GM12801 (cell line): ENCODE measurements at regions not wholly inside any gene's neighbourhood (a gene's known extent, or its start where the extent isn't known, plus 50 kb on each side); places are given as distances from the start of the nearest gene placed in this dataset.

Experiments used
- TF ChIP-seq, protein P1 (sequence below): IDR thresholded peaks from one replicate; pipeline ENCODE4 v1.5.1; 2011; ENCODE audit warnings: control low read depth; ENCODE audit not compliant: insufficient read length; ENCODE audit errors: extremely low read depth

DNA sequence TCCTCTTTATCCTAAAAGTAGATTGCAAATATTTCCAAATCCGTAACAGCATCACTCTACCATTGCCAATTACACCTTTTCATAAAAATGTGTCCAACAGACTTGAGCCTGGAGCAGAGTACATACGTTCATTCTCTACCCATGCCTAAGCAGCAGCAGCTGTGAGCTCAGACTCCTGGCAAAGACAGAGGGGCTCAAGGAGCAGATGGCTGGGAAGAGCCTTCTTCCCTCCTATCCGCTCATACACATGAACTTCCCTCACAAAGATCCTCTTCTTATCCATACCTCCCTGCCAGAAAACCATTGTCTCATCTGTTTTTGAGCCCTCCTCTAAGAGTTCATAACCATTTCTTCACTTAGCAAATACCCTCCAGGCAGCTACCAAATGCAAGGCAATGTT is 164.3 kb upstream of the ARL4C start:
- TF ChIP-seq, protein P1, sequence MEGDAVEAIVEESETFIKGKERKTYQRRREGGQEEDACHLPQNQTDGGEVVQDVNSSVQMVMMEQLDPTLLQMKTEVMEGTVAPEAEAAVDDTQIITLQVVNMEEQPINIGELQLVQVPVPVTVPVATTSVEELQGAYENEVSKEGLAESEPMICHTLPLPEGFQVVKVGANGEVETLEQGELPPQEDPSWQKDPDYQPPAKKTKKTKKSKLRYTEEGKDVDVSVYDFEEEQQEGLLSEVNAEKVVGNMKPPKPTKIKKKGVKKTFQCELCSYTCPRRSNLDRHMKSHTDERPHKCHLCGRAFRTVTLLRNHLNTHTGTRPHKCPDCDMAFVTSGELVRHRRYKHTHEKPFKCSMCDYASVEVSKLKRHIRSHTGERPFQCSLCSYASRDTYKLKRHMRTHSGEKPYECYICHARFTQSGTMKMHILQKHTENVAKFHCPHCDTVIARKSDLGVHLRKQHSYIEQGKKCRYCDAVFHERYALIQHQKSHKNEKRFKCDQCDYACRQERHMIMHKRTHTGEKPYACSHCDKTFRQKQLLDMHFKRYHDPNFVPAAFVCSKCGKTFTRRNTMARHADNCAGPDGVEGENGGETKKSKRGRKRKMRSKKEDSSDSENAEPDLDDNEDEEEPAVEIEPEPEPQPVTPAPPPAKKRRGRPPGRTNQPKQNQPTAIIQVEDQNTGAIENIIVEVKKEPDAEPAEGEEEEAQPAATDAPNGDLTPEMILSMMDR: no peak

DNA sequence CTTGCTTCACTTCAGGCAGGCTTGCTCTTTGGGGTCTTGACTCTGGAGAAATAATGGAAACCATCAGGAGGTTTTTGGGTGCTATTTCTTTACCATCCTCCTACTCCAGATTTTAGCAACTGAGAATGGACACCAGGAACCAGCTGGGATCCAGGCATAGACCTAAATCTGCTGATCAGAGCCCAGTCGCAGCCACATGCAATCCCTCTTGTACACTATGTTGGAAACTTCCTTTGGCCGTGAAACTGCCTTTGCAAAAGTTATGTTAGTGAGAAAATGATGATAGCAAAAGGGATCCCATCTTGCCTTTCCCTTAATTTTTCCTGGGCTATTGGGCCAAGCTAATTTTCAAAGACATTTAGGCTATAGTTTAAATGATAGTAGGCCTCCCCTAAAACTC is 158.8 kb upstream of the ARL4C start:
- TF ChIP-seq, protein P1: no peak

DNA sequence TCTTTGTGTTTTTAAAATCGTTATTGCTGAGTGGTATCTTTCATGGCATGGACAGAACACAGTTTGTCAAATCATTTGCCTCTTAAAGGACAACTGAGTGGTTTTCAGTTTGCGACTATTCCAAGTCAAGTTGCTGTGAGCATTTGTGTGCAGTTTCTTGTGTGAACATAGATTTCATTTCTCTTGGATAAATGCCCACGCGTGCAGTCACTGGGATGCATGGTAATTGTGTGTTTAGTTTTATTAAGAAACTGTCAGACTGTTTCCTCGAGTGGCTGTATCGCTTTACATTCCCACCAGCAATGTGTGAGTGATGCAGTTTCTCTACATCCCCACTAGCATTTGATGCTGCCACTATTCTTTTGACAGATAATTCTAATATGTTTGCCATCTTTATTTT is 154.0 kb upstream of the ARL4C start:
- TF ChIP-seq, protein P1: no peak

DNA sequence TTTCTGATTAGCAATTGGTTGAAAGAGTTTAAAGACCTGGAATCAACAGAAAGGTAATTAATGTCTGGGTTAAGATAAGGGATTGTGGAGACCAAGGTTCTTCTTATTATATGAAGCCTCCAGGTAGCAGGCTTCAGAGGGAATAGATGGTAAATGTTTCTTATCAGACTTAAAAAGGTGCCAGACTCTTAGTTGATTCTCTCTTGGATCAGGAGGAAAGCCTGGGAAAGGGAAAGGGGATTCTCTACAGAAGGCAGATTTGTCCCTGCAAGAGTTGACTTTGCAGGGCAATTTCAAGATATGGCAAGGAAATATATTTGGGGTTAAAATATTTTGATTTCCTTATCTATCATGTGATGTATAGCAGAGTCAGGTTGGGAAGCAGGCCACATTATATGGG is 153.1 kb upstream of the ARL4C start:
- TF ChIP-seq, protein P1: no peak

DNA sequence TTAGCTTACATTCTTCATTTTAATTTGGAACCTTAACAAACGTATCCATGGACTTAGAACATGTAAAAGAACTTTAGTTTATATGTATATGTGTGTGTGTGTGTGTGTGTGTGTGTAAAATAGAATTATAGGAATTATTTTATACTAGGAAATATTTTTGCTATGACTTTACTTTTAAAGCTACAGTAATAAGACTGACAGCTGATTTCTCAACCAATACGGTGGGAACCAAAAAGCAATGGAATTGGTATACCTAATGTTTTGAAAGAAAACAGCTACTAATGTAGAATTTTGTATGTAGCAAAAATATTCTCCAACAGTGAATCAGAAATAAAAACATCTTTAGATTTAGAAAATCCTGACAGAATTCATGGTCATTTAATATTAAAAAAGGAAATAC is 146.5 kb upstream of the ARL4C start:
- TF ChIP-seq, protein P1: no peak

DNA sequence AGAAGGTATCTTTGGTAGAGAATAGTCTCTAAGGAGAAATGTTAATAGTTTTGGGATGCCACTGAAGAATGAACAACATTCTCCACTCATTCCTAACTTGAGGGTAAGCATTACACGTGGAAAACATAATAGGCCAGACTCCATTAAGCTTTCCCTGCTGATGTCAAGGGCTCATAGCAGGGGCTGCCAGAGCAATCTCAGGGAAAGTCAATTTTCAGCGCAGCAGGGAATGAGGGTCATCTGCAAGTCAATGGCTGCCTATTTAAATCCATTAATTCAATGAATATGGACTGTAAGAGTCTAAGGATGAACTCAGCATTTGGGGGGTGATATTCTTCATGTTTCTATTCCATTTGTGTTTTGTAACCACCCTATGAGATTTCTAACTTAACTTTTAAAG is 144.2 kb upstream of the ARL4C start:
- TF ChIP-seq, protein P1: no peak

DNA sequence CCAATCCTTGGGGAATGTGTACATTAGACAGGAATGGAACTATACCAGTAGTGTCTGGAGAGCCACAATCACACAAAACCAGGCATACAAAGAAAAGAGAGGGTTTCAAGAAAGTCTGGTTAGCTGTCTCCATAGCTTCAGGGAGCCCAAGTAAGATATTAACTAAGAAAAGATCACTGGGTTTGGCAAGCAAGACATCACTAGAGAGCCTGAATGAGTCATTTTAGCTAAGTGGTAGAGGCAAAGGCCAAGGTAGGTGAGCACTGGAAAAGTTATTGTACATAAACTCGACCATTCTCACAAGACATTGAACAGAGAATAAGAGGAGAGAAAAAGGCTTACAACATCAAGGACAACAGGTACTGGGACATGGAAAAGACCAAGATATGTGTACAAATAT is 143.8 kb upstream of the ARL4C start:
- TF ChIP-seq, protein P1: no peak

DNA sequence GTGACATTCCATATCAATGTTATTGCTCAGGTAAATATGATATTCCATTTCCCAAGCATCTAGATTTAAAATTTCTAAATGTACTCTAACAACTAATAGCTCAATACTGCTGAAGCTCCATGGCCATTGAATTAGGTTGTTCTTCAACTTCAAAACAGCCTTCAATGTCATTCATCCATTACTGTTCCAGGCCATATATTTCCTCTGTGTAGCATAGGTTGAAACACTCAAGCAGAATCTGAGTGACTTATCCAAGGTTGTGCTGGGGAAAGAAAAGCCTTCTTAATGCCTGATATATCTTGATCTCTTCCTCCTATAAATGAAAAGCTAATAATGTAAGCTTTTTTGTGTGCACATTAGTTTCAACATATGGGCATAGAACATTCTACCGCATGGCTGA is 142.1 kb upstream of the ARL4C start:
- TF ChIP-seq, protein P1: no peak
